ENCODE measurements at regions not wholly inside any gene's neighbourhood (a gene's known extent, or its start where the extent isn't known, plus 50 kb on each side); places are given as distances from the start of the nearest gene placed in this dataset.

- TF ChIP-seq, protein P1, sequence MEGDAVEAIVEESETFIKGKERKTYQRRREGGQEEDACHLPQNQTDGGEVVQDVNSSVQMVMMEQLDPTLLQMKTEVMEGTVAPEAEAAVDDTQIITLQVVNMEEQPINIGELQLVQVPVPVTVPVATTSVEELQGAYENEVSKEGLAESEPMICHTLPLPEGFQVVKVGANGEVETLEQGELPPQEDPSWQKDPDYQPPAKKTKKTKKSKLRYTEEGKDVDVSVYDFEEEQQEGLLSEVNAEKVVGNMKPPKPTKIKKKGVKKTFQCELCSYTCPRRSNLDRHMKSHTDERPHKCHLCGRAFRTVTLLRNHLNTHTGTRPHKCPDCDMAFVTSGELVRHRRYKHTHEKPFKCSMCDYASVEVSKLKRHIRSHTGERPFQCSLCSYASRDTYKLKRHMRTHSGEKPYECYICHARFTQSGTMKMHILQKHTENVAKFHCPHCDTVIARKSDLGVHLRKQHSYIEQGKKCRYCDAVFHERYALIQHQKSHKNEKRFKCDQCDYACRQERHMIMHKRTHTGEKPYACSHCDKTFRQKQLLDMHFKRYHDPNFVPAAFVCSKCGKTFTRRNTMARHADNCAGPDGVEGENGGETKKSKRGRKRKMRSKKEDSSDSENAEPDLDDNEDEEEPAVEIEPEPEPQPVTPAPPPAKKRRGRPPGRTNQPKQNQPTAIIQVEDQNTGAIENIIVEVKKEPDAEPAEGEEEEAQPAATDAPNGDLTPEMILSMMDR (conservative IDR thresholded peaks at IDR 0.05), result no peak
- no peak for TF ChIP-seq EZH2 (IDR thresholded peaks at IDR 0.05; ENCODE audit: low read depth)
Measured at GRCh38 chr17:83153681-83154310, 74.4 kb downstream of the METRNL start.

Measured in PC-9 (cell line).